ENCODE measurements at regions not wholly inside any gene's neighbourhood (a gene's known extent, or its start where the extent isn't known, plus 50 kb on each side); places are given as distances from the start of the nearest gene placed in this dataset.

DNA sequence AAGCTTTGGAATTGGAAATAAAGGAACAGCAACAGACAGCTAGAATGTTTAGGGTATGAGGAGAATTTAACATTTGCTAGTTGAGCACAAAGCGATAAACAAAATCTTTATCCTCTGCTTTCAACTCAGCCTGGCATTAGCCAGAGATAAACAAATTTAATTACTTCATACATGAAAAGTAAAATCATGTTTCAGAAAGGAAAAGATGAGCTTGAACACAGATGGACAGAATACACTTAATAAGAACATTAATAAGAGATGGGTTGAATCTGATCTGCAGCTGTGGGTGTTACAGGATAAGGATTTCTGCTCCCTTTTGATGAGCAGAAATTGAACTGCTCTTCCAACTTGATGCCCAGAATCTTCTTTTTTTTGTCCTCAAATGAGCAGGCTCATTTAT, 275.2 kb downstream of the CSNK1G3 start:
- H3K9me3 ChIP-seq (ENCODE audit: control insufficient read depth, low read length): no peaks in the 10 kb centered on the region
- H3K4me3 ChIP-seq (ENCODE audit: insufficient read depth, low read depth, low read length): no peak overlapping the region
- H3K4me1 ChIP-seq (ENCODE audit: control insufficient read depth, insufficient read depth, low read length): peaks cover 17% of the 10 kb centered on the region
- WGBS, 2 experiments: no CpG with 5 or more reads among the region's 1 CpG
- no peaks in the 10 kb centered on the region for H3K27me3 ChIP-seq (ENCODE audit: control insufficient read depth, insufficient read depth, low read length, poor library complexity, severe bottlenecking)
- peaks cover 3% of the 10 kb centered on the region for H3K36me3 ChIP-seq (ENCODE audit: control insufficient read depth, insufficient read depth, low read length)
- H3K27ac ChIP-seq (ENCODE audit: insufficient read depth, low read depth, low read length, poor library complexity, severe bottlenecking): no peak overlapping the region

DNA sequence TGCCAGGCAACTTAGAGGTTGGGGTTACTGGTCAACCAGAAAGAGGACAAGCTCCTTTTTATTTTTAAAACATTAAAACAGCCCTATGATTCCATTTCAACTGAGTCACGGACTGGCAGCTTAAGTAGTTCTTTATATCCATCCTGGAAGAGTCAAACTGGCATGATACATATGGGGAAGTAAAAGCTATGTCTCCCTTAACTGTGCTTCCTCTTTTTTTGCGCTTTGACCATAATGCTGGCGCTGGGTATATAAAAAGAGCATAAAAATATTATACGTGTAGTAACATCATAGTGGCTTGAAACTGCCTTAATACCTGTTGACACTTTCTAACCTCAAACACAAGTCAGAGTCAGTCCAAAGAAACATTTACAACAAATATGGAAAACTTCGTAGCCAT, 274.4 kb downstream of the CSNK1G3 start:
- WGBS, 2 experiments: 80 to 97% methylated on average over 4 to 5 of the region's 5 CpGs
- Histone ChIP-seq H3K9me3 (ENCODE audit: control insufficient read depth, low read length) (no peaks in the 10 kb centered on the region), H3K4me1 (ENCODE audit: control insufficient read depth, insufficient read depth, low read length) (peaks cover 17% of the 10 kb centered on the region), H3K27ac (ENCODE audit: insufficient read depth, low read depth, low read length, poor library complexity, severe bottlenecking) (no peak overlapping the region), H3K36me3 (ENCODE audit: control insufficient read depth, insufficient read depth, low read length) (peaks cover 3% of the 10 kb centered on the region), H3K27me3 (ENCODE audit: control insufficient read depth, insufficient read depth, low read length, poor library complexity, severe bottlenecking) (no peaks in the 10 kb centered on the region), H3K4me3 (ENCODE audit: insufficient read depth, low read depth, low read length) (no peak overlapping the region)

DNA sequence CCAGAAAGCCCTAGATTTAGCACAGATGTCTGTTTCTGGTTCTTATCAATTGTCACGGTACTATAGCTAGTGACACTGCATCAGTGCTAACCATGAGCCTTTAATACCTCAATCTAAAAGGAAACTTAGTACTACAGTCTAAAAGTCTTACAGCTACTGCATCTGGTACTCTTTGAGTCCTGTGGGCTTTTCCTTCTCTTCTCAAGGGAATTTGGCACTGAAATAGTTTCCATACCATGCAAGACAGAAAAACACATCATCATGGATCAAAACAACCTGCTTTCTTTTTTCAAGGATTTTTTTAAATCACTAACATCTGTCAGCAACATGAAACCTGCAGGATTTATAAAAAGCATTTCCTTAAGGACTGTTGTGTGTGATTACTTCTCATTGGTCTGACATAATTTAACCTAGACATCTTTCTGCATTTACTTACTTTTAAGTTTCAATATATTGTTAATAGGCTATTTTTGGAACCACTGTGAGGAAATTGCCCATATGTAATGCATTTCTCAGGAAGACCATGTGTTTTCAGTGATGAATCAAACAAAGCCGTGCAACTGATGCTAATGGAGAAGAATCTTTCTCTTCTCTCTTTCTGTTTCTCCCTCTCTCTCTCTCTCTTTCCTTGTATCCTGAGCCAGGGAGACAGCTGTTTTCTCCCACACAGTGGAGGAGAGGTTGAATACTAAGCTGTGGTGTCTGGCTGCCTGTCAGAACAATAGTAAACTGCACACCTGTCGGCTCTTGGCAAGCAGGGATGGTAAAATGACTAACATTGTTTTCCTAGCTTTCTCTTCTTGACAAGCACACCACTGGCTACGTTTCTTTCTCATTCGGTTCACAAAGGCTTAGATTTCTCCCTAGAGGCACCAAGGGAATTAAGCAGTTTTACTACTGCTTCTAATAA, 273.4 kb downstream of the CSNK1G3 start:
- no peak overlapping the region for H3K27ac ChIP-seq (ENCODE audit: insufficient read depth, low read depth, low read length, poor library complexity, severe bottlenecking)
- no peak overlapping the region for H3K4me3 ChIP-seq (ENCODE audit: insufficient read depth, low read depth, low read length)

DNA sequence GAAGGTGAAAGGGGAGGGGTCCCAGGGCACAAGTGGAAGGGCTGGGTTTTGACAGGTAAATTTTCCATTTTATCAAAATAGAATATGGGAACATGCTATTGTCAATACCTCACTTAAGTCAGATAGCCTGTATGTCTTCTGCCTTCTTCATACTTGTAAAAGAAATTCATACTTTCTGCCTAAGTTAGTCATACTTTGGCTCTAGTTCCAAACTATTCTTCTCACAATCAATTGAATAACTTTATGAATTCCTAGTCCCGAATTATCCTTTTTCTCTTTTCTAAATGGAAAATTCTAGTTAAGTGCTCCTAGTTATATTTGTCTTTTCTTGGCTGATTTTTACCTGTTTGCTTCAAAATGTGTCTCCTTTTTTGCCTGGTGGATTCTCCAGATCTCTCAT, 271.4 kb downstream of the CSNK1G3 start:
- 86 to 100% methylated on average over 1 of the region's 1 CpG for WGBS, 2 experiments
- H3K27ac ChIP-seq (ENCODE audit: insufficient read depth, low read depth, low read length, poor library complexity, severe bottlenecking): no peak overlapping the region
- H3K9me3 ChIP-seq (ENCODE audit: control insufficient read depth, low read length): no peaks in the 10 kb centered on the region
- peaks cover 17% of the 10 kb centered on the region for H3K4me1 ChIP-seq (ENCODE audit: control insufficient read depth, insufficient read depth, low read length)
- H3K36me3 ChIP-seq (ENCODE audit: control insufficient read depth, insufficient read depth, low read length): no peaks in the 10 kb centered on the region
- no peaks in the 10 kb centered on the region for H3K27me3 ChIP-seq (ENCODE audit: control insufficient read depth, insufficient read depth, low read length, poor library complexity, severe bottlenecking)
- no peak overlapping the region for H3K4me3 ChIP-seq (ENCODE audit: insufficient read depth, low read depth, low read length)

More for the DNA sequence above, 273.4 kb downstream of the CSNK1G3 start:
- H3K27me3 ChIP-seq (ENCODE audit: control insufficient read depth, insufficient read depth, low read length, poor library complexity, severe bottlenecking): no peaks in the 10 kb centered on the region
- 65 to 66% methylated on average over 5 of the region's 5 CpGs for WGBS, 2 experiments
- peaks cover 17% of the 10 kb centered on the region for H3K4me1 ChIP-seq (ENCODE audit: control insufficient read depth, insufficient read depth, low read length)
- no peaks in the 10 kb centered on the region for H3K9me3 ChIP-seq (ENCODE audit: control insufficient read depth, low read length)
- peaks cover 3% of the 10 kb centered on the region for H3K36me3 ChIP-seq (ENCODE audit: control insufficient read depth, insufficient read depth, low read length)

DNA sequence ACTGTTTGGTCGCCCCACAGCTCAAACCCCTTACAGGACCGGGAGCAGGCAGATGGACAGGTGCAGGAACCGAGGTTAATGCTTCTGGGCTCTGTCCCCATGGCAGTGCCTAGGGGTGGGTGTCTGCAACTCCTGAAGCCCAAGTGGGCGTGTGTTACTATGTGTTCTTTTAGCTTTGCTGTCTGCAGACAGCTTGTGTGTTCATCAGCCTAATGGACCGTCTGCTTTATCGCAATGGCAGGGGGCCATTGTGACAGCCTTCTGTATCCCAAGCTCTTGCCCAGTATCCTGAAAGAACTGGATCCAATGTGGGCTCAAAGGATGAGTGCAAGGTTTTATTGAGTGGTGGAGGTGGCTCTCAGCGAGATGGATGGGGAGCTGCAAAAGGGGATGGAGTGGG, 266.7 kb downstream of the CSNK1G3 start:
- H3K4me1 ChIP-seq (ENCODE audit: control insufficient read depth, insufficient read depth, low read length): no peaks in the 10 kb centered on the region
- H3K36me3 ChIP-seq (ENCODE audit: control insufficient read depth, insufficient read depth, low read length): no peaks in the 10 kb centered on the region
- 91 to 95% methylated on average over 7 of the region's 7 CpGs for WGBS, 2 experiments
- no peak overlapping the region for H3K4me3 ChIP-seq (ENCODE audit: insufficient read depth, low read depth, low read length)
- H3K27me3 ChIP-seq (ENCODE audit: control insufficient read depth, insufficient read depth, low read length, poor library complexity, severe bottlenecking): no peaks in the 10 kb centered on the region
- H3K9me3 ChIP-seq (ENCODE audit: control insufficient read depth, low read length): no peaks in the 10 kb centered on the region
- no peak overlapping the region for H3K27ac ChIP-seq (ENCODE audit: insufficient read depth, low read depth, low read length, poor library complexity, severe bottlenecking)

DNA sequence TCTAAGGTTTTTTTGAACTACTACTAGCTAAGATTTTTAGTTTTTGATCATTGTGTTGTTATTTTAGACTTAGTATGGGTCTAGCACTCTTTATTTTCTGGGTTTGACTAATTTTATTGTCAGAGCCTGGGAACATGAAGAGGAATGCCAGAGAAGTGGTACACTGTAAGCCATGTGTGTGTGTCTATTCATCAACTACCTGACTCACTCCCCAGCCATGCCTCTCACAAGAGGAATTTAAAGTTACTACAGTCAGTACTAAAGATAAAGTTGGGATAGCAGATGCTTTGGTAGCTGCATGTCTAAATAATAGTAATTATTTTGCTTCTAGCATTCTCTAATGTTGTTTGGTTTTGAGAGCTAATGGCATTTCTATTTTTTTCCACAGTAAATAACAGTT, 264.8 kb downstream of the CSNK1G3 start:
- H3K4me1 ChIP-seq (ENCODE audit: control insufficient read depth, insufficient read depth, low read length): no peaks in the 10 kb centered on the region
- H3K9me3 ChIP-seq (ENCODE audit: control insufficient read depth, low read length): no peaks in the 10 kb centered on the region
- H3K27ac ChIP-seq (ENCODE audit: insufficient read depth, low read depth, low read length, poor library complexity, severe bottlenecking): no peak overlapping the region

DNA sequence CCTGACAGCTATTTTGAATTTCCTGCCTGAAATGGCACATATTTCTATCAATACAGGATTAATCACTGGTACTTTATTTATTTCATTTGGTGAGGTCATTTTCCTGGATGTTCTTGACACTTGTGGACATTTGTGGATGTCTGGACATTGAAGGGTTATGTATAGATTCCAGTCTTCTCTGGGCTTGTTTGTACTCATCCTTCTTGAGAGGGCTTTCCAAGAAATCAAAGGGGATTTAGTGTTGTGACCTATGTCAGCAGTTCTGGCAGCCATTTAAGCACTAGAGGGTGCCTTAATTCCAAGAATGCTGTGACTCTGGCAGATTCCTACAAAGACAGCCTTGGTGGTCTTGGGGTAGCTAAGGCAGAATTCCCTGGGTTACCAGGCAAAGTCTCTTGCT, 259.7 kb downstream of the CSNK1G3 start:
- Histone ChIP-seq H3K27me3 (ENCODE audit: control insufficient read depth, insufficient read depth, low read length, poor library complexity, severe bottlenecking) (no peaks in the 10 kb centered on the region), H3K9me3 (ENCODE audit: control insufficient read depth, low read length) (peaks cover 3% of the 10 kb centered on the region), H3K36me3 (ENCODE audit: control insufficient read depth, insufficient read depth, low read length) (no peaks in the 10 kb centered on the region), H3K4me1 (ENCODE audit: control insufficient read depth, insufficient read depth, low read length) (no peaks in the 10 kb centered on the region), H3K4me3 (ENCODE audit: insufficient read depth, low read depth, low read length) (no peak overlapping the region), H3K27ac (ENCODE audit: insufficient read depth, low read depth, low read length, poor library complexity, severe bottlenecking) (no peak overlapping the region)

More for the DNA sequence above, 264.8 kb downstream of the CSNK1G3 start:
- no peaks in the 10 kb centered on the region for H3K36me3 ChIP-seq (ENCODE audit: control insufficient read depth, insufficient read depth, low read length)
- H3K4me3 ChIP-seq (ENCODE audit: insufficient read depth, low read depth, low read length): no peak overlapping the region
- no peaks in the 10 kb centered on the region for H3K27me3 ChIP-seq (ENCODE audit: control insufficient read depth, insufficient read depth, low read length, poor library complexity, severe bottlenecking)

DNA sequence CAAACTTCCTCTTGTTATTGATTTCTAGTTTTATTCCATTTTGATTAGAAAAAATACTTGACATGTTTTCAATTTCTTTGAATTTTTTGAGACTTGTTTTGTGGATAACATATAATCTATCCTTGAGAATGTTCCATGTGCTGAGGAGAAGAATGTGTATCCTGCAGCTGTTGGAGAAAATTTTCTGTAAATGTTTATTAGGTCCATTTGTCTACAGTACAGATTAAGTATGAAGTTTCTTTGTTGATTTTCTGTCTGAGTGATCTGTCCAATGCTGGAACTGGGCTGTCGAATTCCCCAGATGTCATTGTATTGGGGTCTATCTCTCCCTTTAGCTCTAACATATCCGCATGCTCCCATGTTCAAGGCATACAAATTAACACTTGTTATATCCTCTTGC, 251.2 kb downstream of the CSNK1G3 start:
- Histone ChIP-seq H3K36me3 (ENCODE audit: control insufficient read depth, insufficient read depth, low read length) (no peaks in the 10 kb centered on the region), H3K27ac (ENCODE audit: insufficient read depth, low read depth, low read length, poor library complexity, severe bottlenecking) (no peak overlapping the region), H3K4me3 (ENCODE audit: insufficient read depth, low read depth, low read length) (no peak overlapping the region), H3K27me3 (ENCODE audit: control insufficient read depth, insufficient read depth, low read length, poor library complexity, severe bottlenecking) (no peaks in the 10 kb centered on the region), H3K9me3 (ENCODE audit: control insufficient read depth, low read length) (no peaks in the 10 kb centered on the region), H3K4me1 (ENCODE audit: control insufficient read depth, insufficient read depth, low read length) (no peaks in the 10 kb centered on the region)
- 94 to 98% methylated on average over 2 of the region's 2 CpGs for WGBS, 2 experiments

DNA sequence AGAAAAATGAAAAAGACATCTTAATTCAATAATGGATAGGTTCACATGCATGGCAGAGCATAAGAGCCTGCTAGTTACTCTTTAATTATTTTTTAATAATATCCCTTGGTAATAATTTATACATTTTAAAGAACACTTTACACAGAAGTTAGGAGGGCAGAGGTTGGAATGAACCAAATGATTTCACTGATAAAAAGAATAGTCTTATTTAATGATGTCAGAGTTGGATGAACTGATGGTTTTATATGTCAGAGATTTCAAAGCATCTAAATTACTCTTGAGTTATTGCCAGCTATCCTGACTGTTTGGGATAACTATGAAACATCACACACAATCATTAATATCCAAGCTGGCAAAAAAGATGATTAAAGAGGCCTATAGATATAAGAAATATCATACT, 244.8 kb downstream of the CSNK1G3 start:
- Histone ChIP-seq H3K4me3 (ENCODE audit: insufficient read depth, low read depth, low read length) (no peak overlapping the region), H3K36me3 (ENCODE audit: control insufficient read depth, insufficient read depth, low read length) (no peaks in the 10 kb centered on the region), H3K9me3 (ENCODE audit: control insufficient read depth, low read length) (no peaks in the 10 kb centered on the region), H3K27me3 (ENCODE audit: control insufficient read depth, insufficient read depth, low read length, poor library complexity, severe bottlenecking) (no peaks in the 10 kb centered on the region), H3K27ac (ENCODE audit: insufficient read depth, low read depth, low read length, poor library complexity, severe bottlenecking) (no peak overlapping the region), H3K4me1 (ENCODE audit: control insufficient read depth, insufficient read depth, low read length) (peaks cover 22% of the 10 kb centered on the region)

DNA sequence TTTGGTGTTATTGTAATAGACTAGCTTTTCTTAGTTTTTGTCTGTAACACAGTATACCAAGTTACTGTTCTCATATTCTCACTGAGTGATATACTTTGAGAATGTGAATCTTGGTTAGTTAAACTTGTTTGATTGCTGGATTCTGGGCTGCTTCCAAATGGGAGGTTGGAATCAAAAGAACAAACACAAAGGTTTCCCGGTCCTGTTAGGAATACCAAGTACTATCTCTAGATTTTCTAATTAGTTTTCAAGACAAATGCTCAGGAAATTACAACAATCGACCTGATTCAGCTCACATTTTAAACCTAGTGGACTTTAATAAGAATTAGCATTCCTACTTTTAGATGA, 244.3 kb downstream of the CSNK1G3 start:
- no peak overlapping the region for H3K27ac ChIP-seq (ENCODE audit: insufficient read depth, low read depth, low read length, poor library complexity, severe bottlenecking)
- H3K4me1 ChIP-seq (ENCODE audit: control insufficient read depth, insufficient read depth, low read length): peaks cover 22% of the 10 kb centered on the region
- no peaks in the 10 kb centered on the region for H3K36me3 ChIP-seq (ENCODE audit: control insufficient read depth, insufficient read depth, low read length)
- H3K27me3 ChIP-seq (ENCODE audit: control insufficient read depth, insufficient read depth, low read length, poor library complexity, severe bottlenecking): no peaks in the 10 kb centered on the region
- H3K9me3 ChIP-seq (ENCODE audit: control insufficient read depth, low read length): no peaks in the 10 kb centered on the region
- WGBS, 2 experiments: 71 to 88% methylated on average over 2 of the region's 2 CpGs
- H3K4me3 ChIP-seq (ENCODE audit: insufficient read depth, low read depth, low read length): no peak overlapping the region

Data from ectodermal cell (in vitro differentiated cells).